SH-SY5Y (cell line): ENCODE measurements at regions not wholly inside any gene's neighbourhood (a gene's known extent, or its start where the extent isn't known, plus 50 kb on each side); places are given as distances from the start of the nearest gene placed in this dataset.

ENCODE experiments used
- GATA2 ChIP-seq: IDR thresholded peaks from 2 replicates; pipeline ENCODE4 v1.6.1; 2011; ENCODE audit warnings: mild to moderate bottlenecking, low read depth, low read length
- GATA3 ChIP-seq: IDR thresholded peaks from 2 replicates; pipeline ENCODE4 v1.6.1; 2011; ENCODE audit warnings: low read depth, mild to moderate bottlenecking, low read length, moderate library complexity

- TF ChIP-seq GATA3 (no peak), GATA2 (no peak)
These were observed 80.0 kb upstream of the TNFAIP3 start for GRCh38 chr6:137787016-137787415.
